ENCODE measurements at regions not wholly inside any gene's neighbourhood (a gene's known extent, or its start where the extent isn't known, plus 50 kb on each side); places are given as distances from the start of the nearest gene placed in this dataset.
"Not testable (repeated sequence)": the region's sequence is repeated elsewhere in the genome, so short reads cannot be mapped to it uniquely, and the experiment has no call there.

GRCh38 chrY:7994781-7995180 lies 1083.2 kb upstream of the AMELY start:
- not testable (repeated sequence) for TF ChIP-seq CTCF (IDR thresholded peaks at IDR 0.05 in 4 of 5, conservative IDR thresholded peaks at IDR 0.05 in 1 of 5); POLR2A (IDR thresholded peaks at IDR 0.05)

Data from gastrocnemius medialis (tissue), 4 donors.